Transverse colon (tissue), 4 donors: ENCODE measurements at regions not wholly inside any gene's neighbourhood (a gene's known extent, or its start where the extent isn't known, plus 50 kb on each side); places are given as distances from the start of the nearest gene placed in this dataset.

Experiments
- DNase-seq: peaks from one replicate; pipeline ENCODE4 v3.0.0-alpha.2; 2019
- H3K27ac ChIP-seq, 4 donors: fragments of 200-600 bp; sonication (generic); 2 replicates each; pipeline ENCODE4 v1.5.1; 2016 to 2018; ENCODE audit warnings: inconsistent platforms in 4 of 4
- H3K27me3 ChIP-seq: fragments of 200-600 bp; sonication (generic); 2 replicates; pipeline ENCODE4 v1.5.1; 2017; ENCODE audit warnings: inconsistent platforms
- H3K36me3 ChIP-seq, 4 donors: fragments of 200-600 bp; sonication (generic); 2 replicates each; pipeline ENCODE4 v1.5.1; 2017 to 2019; ENCODE audit warnings: inconsistent platforms in 4 of 4
- H3K4me1 ChIP-seq, 4 donors: fragments of 200-600 bp; sonication (generic); 2 replicates each; pipeline ENCODE4 v1.5.1; 2017 to 2020; ENCODE audit warnings: inconsistent platforms in 4 of 4
- H3K4me3 ChIP-seq, 4 donors: fragments of 200-600 bp; sonication (generic); 1 replicate in 1 of 4; 2 replicates in 3 of 4; pipeline versions ENCODE4 v1.5.1 to v1.6.1; 2017 to 2019; ENCODE audit warnings: inconsistent platforms in 4 of 4
- H3K9me3 ChIP-seq, 2 donors: fragments of 200-600 bp; sonication (generic); 2 replicates each; pipeline ENCODE4 v1.5.1; 2017 to 2019; ENCODE audit warnings: inconsistent platforms in 2 of 2
- CTCF ChIP-seq, 5 experiments: fragments of 200-600 bp in 3 of 5; fragments of 450-650 bp in 2 of 5; sonication (generic) in 3 of 5; IDR thresholded peaks; 1 replicate in 2 of 5; 2 replicates in 3 of 5; pipeline ENCODE4 v1.5.1; 2016 to 2017; ENCODE audit warnings: antibody characterized with exemption in 5 of 5, inconsistent platforms in 3 of 5, mild to moderate bottlenecking in 2 of 5, moderate library complexity in 1 of 5
- EP300 ChIP-seq: sonication (generic); formaldehyde crosslinking; IDR thresholded peaks from one replicate; pipeline ENCODE4 v1.6.1; 2017; ENCODE audit warnings: antibody characterized with exemption, low read depth
- POLR2A ChIP-seq: fragments of 450-650 bp; IDR thresholded peaks from one replicate; pipeline ENCODE4 v1.6.1; 2016; ENCODE audit warnings: antibody characterized with exemption, mild to moderate bottlenecking, moderate library complexity
- POLR2AphosphoS5 ChIP-seq, 3 donors: sonication (generic); formaldehyde crosslinking; IDR thresholded peaks; one replicate each; pipeline ENCODE4 v1.6.1; 2016; ENCODE audit warnings: antibody characterized with exemption in 3 of 3
- WGBS, 2 donors: methylation state at CpG; one replicate each; pipeline ENCODE4 v1.1.5; 2018; ENCODE audit warnings: low coverage in 1 of 2; 5-methylcytosine and 5-hydroxymethylcytosine counted together
- in situ Hi-C, 4 donors: fragments of 200-750 bp; cut with MboI; loops; one replicate each; pipeline versions ENCODE4 v1.15.0 to v1.15.1; 2017; ENCODE audit warnings: low sequenced_read_pairs in 3 of 4, low pct_ligation_motif_present in 1 of 4, low pct_unique_long_range_greater_than_20kb in 1 of 4
- intact Hi-C: fragments of 100-400 bp; cut with DNase I; formaldehyde crosslinking; loops from one replicate; pipeline ENCODE4 v1.15.1; 2023; ENCODE audit warnings: low total_unique reads

GRCh38 chr2:195543063-195543462, 114.0 kb upstream of the SLC39A10 start:
- no peak for DNase-seq
- Histone ChIP-seq H3K4me1 (peaks cover 0 to 3% (median 1%) of the 10 kb centered on the region in 4 donors), H3K9me3 (no peaks in the 10 kb centered on the region), H3K27ac (no peak overlapping the region), H3K4me3 (no peak overlapping the region), H3K36me3 (no peaks in the 10 kb centered on the region), H3K27me3 (no peaks in the 10 kb centered on the region)
- intact Hi-C loops (no loop called here), in situ Hi-C loops (no loop called here)
- no peak for TF ChIP-seq EP300
- TF ChIP-seq POLR2AphosphoS5 (IDR thresholded peaks at IDR 0.05): no peak
- TF ChIP-seq CTCF (IDR thresholded peaks at IDR 0.05): no peak
- TF ChIP-seq POLR2A: no peak
- WGBS, 2 donors: 88 to 100% methylated on average over 2 of the region's 2 CpGs

- Histone ChIP-seq H3K4me1 (peaks cover 0 to 4% (median 1%) of the 10 kb centered on the region in 4 donors), H3K27ac (no peak overlapping the region), H3K9me3 (no peaks in the 10 kb centered on the region), H3K27me3 (no peaks in the 10 kb centered on the region), H3K4me3 (no peak overlapping the region), H3K36me3 (no peaks in the 10 kb centered on the region)
- in situ Hi-C loops (no loop called here), intact Hi-C loops (no loop called here)
- no peak for DNase-seq
- TF ChIP-seq CTCF (IDR thresholded peaks at IDR 0.05): no peak
- no peak for TF ChIP-seq POLR2A
- no peak for TF ChIP-seq EP300
- no peak for TF ChIP-seq POLR2AphosphoS5 (IDR thresholded peaks at IDR 0.05)
- WGBS, 2 donors: 75 to 82% methylated on average over 4 of the region's 4 CpGs
Observed at GRCh38 chr2:195542067-195542466, 115.0 kb upstream of the SLC39A10 start.

GRCh38 chr2:195538937-195539336, 118.1 kb upstream of the SLC39A10 start:
- Histone ChIP-seq H3K9me3 (no peaks in the 10 kb centered on the region), H3K27ac (no peak overlapping the region), H3K36me3 (no peaks in the 10 kb centered on the region), H3K4me1 (peaks cover 0 to 6% (median 0%) of the 10 kb centered on the region in 4 donors), H3K4me3 (no peak overlapping the region), H3K27me3 (no peaks in the 10 kb centered on the region)
- intact Hi-C loops (no loop called here), in situ Hi-C loops (no loop called here)
- 84 to 92% methylated on average over 2 of the region's 2 CpGs for WGBS, 2 donors
- TF ChIP-seq POLR2AphosphoS5 (IDR thresholded peaks at IDR 0.05): no peak
- no peak for TF ChIP-seq POLR2A
- no peak for TF ChIP-seq EP300
- TF ChIP-seq CTCF (IDR thresholded peaks at IDR 0.05): no peak
- DNase-seq: no peak

- H3K36me3 ChIP-seq: no peaks in the 10 kb centered on the region
- no peak overlapping the region for H3K27ac ChIP-seq
- H3K4me1 ChIP-seq: peaks cover 0 to 14% (median 0%) of the 10 kb centered on the region in 4 donors
- in situ Hi-C loops (no loop called here), intact Hi-C loops (no loop called here)
- DNase-seq: no peak
- no peaks in the 10 kb centered on the region for H3K9me3 ChIP-seq
- H3K27me3 ChIP-seq: no peaks in the 10 kb centered on the region
- TF ChIP-seq POLR2AphosphoS5 (IDR thresholded peaks at IDR 0.05): no peak
- no peak for TF ChIP-seq EP300
- TF ChIP-seq POLR2A: no peak
- no peak for TF ChIP-seq CTCF (IDR thresholded peaks at IDR 0.05)
- H3K4me3 ChIP-seq: no peak overlapping the region
- 94 to 100% methylated on average over 3 of the region's 3 CpGs for WGBS, 2 donors
Observed at GRCh38 chr2:195537811-195538210, 119.2 kb upstream of the SLC39A10 start.
